ENCODE measurements at regions not wholly inside any gene's neighbourhood (a gene's known extent, or its start where the extent isn't known, plus 50 kb on each side); places are given as distances from the start of the nearest gene placed in this dataset.

DNA sequence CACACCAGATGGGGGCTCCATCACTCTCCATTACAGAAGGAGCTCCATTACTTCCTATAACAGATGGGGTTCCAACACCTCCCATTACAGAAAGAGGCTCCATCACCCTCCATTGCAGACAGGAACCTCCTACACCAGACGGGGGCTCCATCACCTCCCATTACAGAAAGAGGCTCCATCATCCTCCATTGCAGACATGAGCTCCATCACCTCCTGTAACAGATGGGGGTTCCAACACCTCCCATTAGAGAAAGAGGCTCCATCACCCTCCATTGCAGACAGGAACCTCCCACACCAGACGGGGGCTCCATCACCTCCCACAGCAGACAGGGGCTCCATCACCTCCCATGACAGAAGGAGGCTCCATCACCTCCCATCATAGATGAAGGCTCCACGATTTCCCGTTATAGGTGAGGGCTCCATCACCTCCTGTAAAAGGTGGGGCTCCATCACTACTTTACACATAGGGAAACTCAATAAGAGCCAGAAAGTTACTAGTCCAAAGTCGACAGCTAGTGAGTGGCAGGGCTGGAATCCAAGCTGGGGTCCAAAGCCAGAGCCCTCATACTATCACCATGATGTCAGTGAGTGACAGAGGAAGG, 224.8 kb downstream of the RBFOX3 start:
- Histone ChIP-seq H3K27ac (ENCODE audit: control insufficient read depth, insufficient read depth, low read length) (no peak overlapping the region), H3K9ac (ENCODE audit: control insufficient read depth, extremely low read depth, insufficient read depth, low read length) (no peak overlapping the region), H2AFZ (ENCODE audit: control insufficient read depth, low read length) (no peak overlapping the region), H3K4me1 (ENCODE audit: control insufficient read depth, extremely low read depth, insufficient read depth, low read length) (no peaks in the 10 kb centered on the region), H3K36me3 (ENCODE audit: control insufficient read depth in 2 of 2, extremely low read depth in 1 of 2, insufficient read depth in 2 of 2, low read length in 2 of 2) (no peaks in the 10 kb centered on the region), H3K4me3 (ENCODE audit: control insufficient read depth in 2 of 3, extremely low read depth in 1 of 3, insufficient read depth in 2 of 3, low read depth in 1 of 3, low read length in 3 of 3) (no peak overlapping the region), H3K79me2 (ENCODE audit: control insufficient read depth, insufficient read depth, low read length) (no peaks in the 10 kb centered on the region), H3K4me2 (ENCODE audit: control insufficient read depth, extremely low read depth, insufficient read depth, low read depth, low read length) (no peak overlapping the region), H3K27me3 (ENCODE audit: control insufficient read depth, extremely low read depth, insufficient read depth, low read length) (peaks cover 36% of the 10 kb centered on the region), H3K9me3 (ENCODE audit: control insufficient read depth, low read depth, low read length) (no peaks in the 10 kb centered on the region), H4K20me1 (ENCODE audit: control insufficient read depth, extremely low read depth, insufficient read depth, low read length) (peaks cover 3% of the 10 kb centered on the region), H3K9me1 (ENCODE audit: control insufficient read depth, extremely low read depth, insufficient read depth, low read length) (no peaks in the 10 kb centered on the region)
- FAIRE-seq (no peak), DNase-seq (ENCODE audit: low read depth, low spot score) (no peak)
- dilution Hi-C loops (cut with MboI; ENCODE audit: extremely low pct_ligation_motif_present, low sequenced_read_pairs) = loop anchor here (25.0 kb wide), 1 partner anchor 349 kb away; no protein-coding TSS in a partner anchor
- TF ChIP-seq EZH2 (IDR thresholded peaks at IDR 0.05; ENCODE audit: low read length) (no peak), CTCF (optimal IDR thresholded peaks at IDR 0.05 in 1 of 3, IDR thresholded peaks at IDR 0.05 in 1 of 3, conservative IDR thresholded peaks at IDR 0.05 in 1 of 3; ENCODE audit: extremely low read depth in 1 of 3, insufficient read depth in 2 of 3, low read length in 3 of 3) (no peak)

DNA sequence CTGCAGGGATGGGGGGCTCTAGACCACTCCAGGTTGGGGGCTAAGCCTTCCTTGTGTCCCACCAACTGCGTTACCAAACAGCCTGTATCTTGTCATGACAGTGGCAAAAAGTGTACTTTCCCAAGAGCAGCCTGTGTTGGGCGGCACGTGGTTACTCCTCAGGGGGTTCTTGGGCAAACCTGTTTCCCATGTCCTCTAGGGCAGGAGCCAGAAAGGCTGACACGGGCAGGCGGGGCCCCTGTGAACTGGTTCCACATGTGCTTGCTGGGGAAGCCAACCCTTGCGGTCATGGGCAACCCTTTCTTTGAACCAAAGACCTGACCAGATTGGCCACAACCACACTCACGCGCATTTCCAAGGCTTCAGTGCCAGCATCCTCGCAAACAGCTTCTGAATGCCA, 228.5 kb downstream of the RBFOX3 start:
- H3K27ac ChIP-seq (ENCODE audit: control insufficient read depth, insufficient read depth, low read length) = no peak overlapping the region
- H3K27me3 ChIP-seq (ENCODE audit: control insufficient read depth, extremely low read depth, insufficient read depth, low read length) = peaks cover 17% of the 10 kb centered on the region
- no peak overlapping the region for H2AFZ ChIP-seq (ENCODE audit: control insufficient read depth, low read length)
- TF ChIP-seq EZH2 (IDR thresholded peaks at IDR 0.05; ENCODE audit: low read length) (no peak), CTCF (optimal IDR thresholded peaks at IDR 0.05 in 1 of 3, IDR thresholded peaks at IDR 0.05 in 1 of 3, conservative IDR thresholded peaks at IDR 0.05 in 1 of 3; ENCODE audit: extremely low read depth in 1 of 3, insufficient read depth in 2 of 3, low read length in 3 of 3) (no peak)
- H3K79me2 ChIP-seq (ENCODE audit: control insufficient read depth, insufficient read depth, low read length) = no peaks in the 10 kb centered on the region
- DNase-seq (ENCODE audit: low read depth, low spot score) (no peak), FAIRE-seq (no peak)
- no peaks in the 10 kb centered on the region for H3K36me3 ChIP-seq (ENCODE audit: control insufficient read depth in 2 of 2, extremely low read depth in 1 of 2, insufficient read depth in 2 of 2, low read length in 2 of 2)
- no peaks in the 10 kb centered on the region for H3K4me1 ChIP-seq (ENCODE audit: control insufficient read depth, extremely low read depth, insufficient read depth, low read length)
- no peaks in the 10 kb centered on the region for H3K9me1 ChIP-seq (ENCODE audit: control insufficient read depth, extremely low read depth, insufficient read depth, low read length)
- dilution Hi-C loops (cut with MboI; ENCODE audit: extremely low pct_ligation_motif_present, low sequenced_read_pairs) = loop anchor here (25.0 kb wide), 1 partner anchor 345 kb away; no protein-coding TSS in a partner anchor
- H3K4me2 ChIP-seq (ENCODE audit: control insufficient read depth, extremely low read depth, insufficient read depth, low read depth, low read length) = no peak overlapping the region
- no peak overlapping the region for H3K9ac ChIP-seq (ENCODE audit: control insufficient read depth, extremely low read depth, insufficient read depth, low read length)
- H3K9me3 ChIP-seq (ENCODE audit: control insufficient read depth, low read depth, low read length) = no peaks in the 10 kb centered on the region
- H4K20me1 ChIP-seq (ENCODE audit: control insufficient read depth, extremely low read depth, insufficient read depth, low read length) = no peaks in the 10 kb centered on the region
- no peak overlapping the region for H3K4me3 ChIP-seq (ENCODE audit: control insufficient read depth in 2 of 3, extremely low read depth in 1 of 3, insufficient read depth in 2 of 3, low read depth in 1 of 3, low read length in 3 of 3)

All from keratinocyte (primary cell).